ENCODE measurements at regions not wholly inside any gene's neighbourhood (a gene's known extent, or its start where the extent isn't known, plus 50 kb on each side); places are given as distances from the start of the nearest gene placed in this dataset.

- no peak overlapping the region for H2BK12ac ChIP-seq (ENCODE audit: insufficient read length, low read depth, low read length)
- DNase-seq: peak; percentile 39
- Mint-ChIP-seq H3K4me1 (peaks cover 15 to 25% of the 10 kb centered on the region in 2 experiments), H3K27ac (peak overlapping the region in 2 of 3 experiments; percentile 79 to 87; a peak in 4 of 7 replicates), H3K4me3 (no peak overlapping the region), H3K27me3 (ENCODE audit: low read depth) (no peaks in the 10 kb centered on the region), H3K9me3 (no peaks in the 10 kb centered on the region), H3K36me3 (ENCODE audit: insufficient read depth in 1 of 3, low read depth in 3 of 3) (peaks cover 9 to 33% (median 14%) of the 10 kb centered on the region in 3 experiments; a peak in 6 of 7 replicates)
- no peak overlapping the region for H3T11ph ChIP-seq (ENCODE audit: low read length)
- H2AFZ ChIP-seq (ENCODE audit: low read length): no peak overlapping the region
- H3K27me3 ChIP-seq (ENCODE audit: insufficient read depth, low read length): no peaks in the 10 kb centered on the region
- no peaks in the 10 kb centered on the region; the same call in 1 of the 2 replicates for H3K79me2 ChIP-seq (ENCODE audit: insufficient read depth, low read length)
- no peaks in the 10 kb centered on the region for H3K9me3 ChIP-seq (ENCODE audit: control insufficient read depth, low read depth, low read length)
- WGBS (ENCODE audit: extremely low coverage, insufficient read length, low lambda C conversion rate): no CpG with 5 or more reads among the region's 8 CpGs
- H4K20me1 ChIP-seq (ENCODE audit: control insufficient read depth, insufficient read depth, insufficient read length): no peaks in the 10 kb centered on the region
- H2BK120ac ChIP-seq (ENCODE audit: low read depth, low read length, poor library complexity, severe bottlenecking): no peak overlapping the region
- no peaks in the 10 kb centered on the region for H3K4me1 ChIP-seq (ENCODE audit: insufficient read depth, low read length)
- no peak overlapping the region for H3K23ac ChIP-seq (ENCODE audit: insufficient read length, low read depth, low read length)
- no peak overlapping the region for H4K5ac ChIP-seq (ENCODE audit: insufficient read length, low read depth, low read length)
- no peaks in the 10 kb centered on the region for H3K79me1 ChIP-seq (ENCODE audit: insufficient read depth, low read depth, low read length, poor library complexity, severe bottlenecking)
- no peak overlapping the region for H2AK5ac ChIP-seq (ENCODE audit: insufficient read length, low read length)
- H3K14ac ChIP-seq (ENCODE audit: insufficient read depth, low read length): no peak overlapping the region
- H3K18ac ChIP-seq (ENCODE audit: insufficient read length, low read depth, low read length): no peak overlapping the region
- no peak overlapping the region for H4K91ac ChIP-seq (ENCODE audit: insufficient read length, low read depth, low read length)
- no peak overlapping the region for H2BK15ac ChIP-seq (ENCODE audit: low read depth, low read length)
- H3K56ac ChIP-seq (ENCODE audit: insufficient read length, low read depth, low read length): no peak overlapping the region
- H3K4me2 ChIP-seq (ENCODE audit: insufficient read depth, insufficient read length, low read length): no peak overlapping the region
- H3K4ac ChIP-seq (ENCODE audit: low read depth, low read length): no peak overlapping the region
- no peak overlapping the region for H3K9ac ChIP-seq (ENCODE audit: extremely low read depth, insufficient read length, low read length)
- no peak overlapping the region for H4K8ac ChIP-seq (replicated peaks; ENCODE audit: insufficient read length, low read depth, low read length)
- no peaks in the 10 kb centered on the region for H3K23me2 ChIP-seq (ENCODE audit: insufficient read length, low read depth, low read length, poor library complexity, severe bottlenecking)
- no peak overlapping the region for H2BK5ac ChIP-seq (ENCODE audit: insufficient read length, low read length)
- no peak for TF ChIP-seq CTCF (conservative IDR thresholded peaks at IDR 0.05)
- H3K27ac ChIP-seq (ENCODE audit: insufficient read length, low read depth, low read length): no peak overlapping the region
- H2BK20ac ChIP-seq (ENCODE audit: low read depth, low read length, poor library complexity, severe bottlenecking): no peak overlapping the region
Observed at GRCh38 chr6:22071270-22072041, 225.4 kb downstream of the PRL start.
